ENCODE measurements at regions not wholly inside any gene's neighbourhood (a gene's known extent, or its start where the extent isn't known, plus 50 kb on each side); places are given as distances from the start of the nearest gene placed in this dataset.

DNA sequence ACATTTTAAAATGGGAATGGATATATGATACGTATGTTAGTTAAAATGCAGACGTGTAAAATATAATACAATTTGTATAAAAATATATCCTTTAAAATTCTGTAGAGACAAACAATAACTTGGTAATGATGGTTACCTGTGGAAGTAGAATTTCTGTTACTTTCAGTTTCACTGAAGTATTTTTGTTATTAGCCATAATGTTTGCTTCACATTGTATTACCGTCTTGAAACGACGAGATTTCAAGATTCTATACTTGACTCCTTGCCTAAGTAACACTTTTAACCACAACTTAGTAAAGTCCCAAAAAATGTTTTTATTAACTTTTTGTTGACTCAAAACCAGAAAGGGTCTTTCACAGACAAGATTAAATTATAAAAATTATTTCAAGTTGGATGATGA lies 488.3 kb upstream of the VRK2 start:
- Histone ChIP-seq H2BK20ac (ENCODE audit: low read length) (no peak overlapping the region), H3K9me3 (ENCODE audit: insufficient read depth in 2 of 2, low read depth in 1 of 2, low read length in 1 of 2) (no peaks in the 10 kb centered on the region), H3K18ac (ENCODE audit: extremely low read depth, low read length) (no peak overlapping the region), H3K14ac (ENCODE audit: insufficient read length) (no peak overlapping the region), H3K27me3 (replicated peaks in 1 of 4; ENCODE audit: control insufficient read depth in 3 of 4, extremely low read depth in 1 of 4, insufficient read depth in 3 of 4, low read length in 3 of 4) (no peaks in the 10 kb centered on the region), H2AFZ (ENCODE audit: low read length) (no peak overlapping the region), H3K23ac (ENCODE audit: insufficient read length) (no peak overlapping the region), H4K20me1 (replicated peaks in 1 of 2; ENCODE audit: control insufficient read depth in 1 of 2, insufficient read depth in 2 of 2, low read length in 2 of 2) (no peaks in the 10 kb centered on the region), H4K8ac (ENCODE audit: extremely low read depth, insufficient read depth, low read length) (no peak overlapping the region), H3K36me3 (ENCODE audit: control insufficient read depth in 2 of 4, insufficient read depth in 4 of 4, low read length in 3 of 4) (no peaks in the 10 kb centered on the region), H3K4me1 (replicated peaks in 1 of 4; ENCODE audit: control insufficient read depth in 3 of 4, insufficient read depth in 4 of 4, low read length in 3 of 4) (no peaks in the 10 kb centered on the region), H3K4me2 (ENCODE audit: insufficient read depth in 1 of 2, low read depth in 2 of 2, low read length in 2 of 2) (no peak overlapping the region), H2BK5ac (ENCODE audit: low read depth, low read length) (no peak overlapping the region), H4K91ac (replicated peaks; ENCODE audit: insufficient read length, low read length) (no peak overlapping the region), H3K9ac (replicated peaks in 1 of 4; ENCODE audit: extremely low read depth in 1 of 4, low read depth in 3 of 4, low read length in 3 of 4) (no peak overlapping the region), H2BK15ac (ENCODE audit: low read length) (no peak overlapping the region), H3K79me1 (ENCODE audit: low read depth, low read length) (no peaks in the 10 kb centered on the region), H2BK12ac (ENCODE audit: low read depth, low read length) (no peak overlapping the region), H4K5ac (ENCODE audit: insufficient read length, low read depth, low read length) (no peak overlapping the region), H3K23me2 (ENCODE audit: low read depth, low read length) (no peaks in the 10 kb centered on the region), H3K27ac (ENCODE audit: low read depth, low read length) (no peak overlapping the region), H2AK5ac (ENCODE audit: low read depth, low read length) (no peak overlapping the region), H3K79me2 (ENCODE audit: control insufficient read depth in 1 of 2, insufficient read depth in 2 of 2, low read length in 2 of 2) (no peaks in the 10 kb centered on the region), H3K4ac (replicated peaks; ENCODE audit: insufficient read length, low read depth, low read length) (no peak overlapping the region), H3K4me3 (ENCODE audit: extremely low read depth in 1 of 4, insufficient read depth in 2 of 4, low read depth in 3 of 4, low read length in 4 of 4) (no peak overlapping the region), H2BK120ac (replicated peaks; ENCODE audit: low read depth, low read length) (no peak overlapping the region), H3K56ac (replicated peaks; ENCODE audit: insufficient read length, low read depth, low read length) (no peak overlapping the region)
- WGBS, 2 experiments (ENCODE audit: extremely low coverage in 1 of 2, insufficient coverage in 1 of 2, insufficient read length in 1 of 2, insufficient replicate concordance in 2 of 2, low coverage in 1 of 2, low lambda C conversion rate in 2 of 2, missing lambda C conversion rate in 1 of 2): 95 to 100% methylated on average over 1 to 5 of the region's 5 CpGs
- FAIRE-seq (no peak), DNase-seq (ENCODE audit: low read depth in 1 of 2, low spot score in 2 of 2) (no peak)
- ChIA-PET POLR2A (ENCODE audit: partially characterized antibody) (no interaction called here), CTCF (ENCODE audit: partially characterized antibody) (no interaction called here)
- TF ChIP-seq SIRT6 (IDR thresholded peaks at IDR 0.05; ENCODE audit: low read length): no peak
- no peak for TF ChIP-seq NRF1 (IDR thresholded peaks at IDR 0.05; ENCODE audit: low read depth, low read length)
- TF ChIP-seq, protein P1, sequence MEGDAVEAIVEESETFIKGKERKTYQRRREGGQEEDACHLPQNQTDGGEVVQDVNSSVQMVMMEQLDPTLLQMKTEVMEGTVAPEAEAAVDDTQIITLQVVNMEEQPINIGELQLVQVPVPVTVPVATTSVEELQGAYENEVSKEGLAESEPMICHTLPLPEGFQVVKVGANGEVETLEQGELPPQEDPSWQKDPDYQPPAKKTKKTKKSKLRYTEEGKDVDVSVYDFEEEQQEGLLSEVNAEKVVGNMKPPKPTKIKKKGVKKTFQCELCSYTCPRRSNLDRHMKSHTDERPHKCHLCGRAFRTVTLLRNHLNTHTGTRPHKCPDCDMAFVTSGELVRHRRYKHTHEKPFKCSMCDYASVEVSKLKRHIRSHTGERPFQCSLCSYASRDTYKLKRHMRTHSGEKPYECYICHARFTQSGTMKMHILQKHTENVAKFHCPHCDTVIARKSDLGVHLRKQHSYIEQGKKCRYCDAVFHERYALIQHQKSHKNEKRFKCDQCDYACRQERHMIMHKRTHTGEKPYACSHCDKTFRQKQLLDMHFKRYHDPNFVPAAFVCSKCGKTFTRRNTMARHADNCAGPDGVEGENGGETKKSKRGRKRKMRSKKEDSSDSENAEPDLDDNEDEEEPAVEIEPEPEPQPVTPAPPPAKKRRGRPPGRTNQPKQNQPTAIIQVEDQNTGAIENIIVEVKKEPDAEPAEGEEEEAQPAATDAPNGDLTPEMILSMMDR (IDR thresholded peaks at IDR 0.05; ENCODE audit: control extremely low read depth in 1 of 3, insufficient read depth in 1 of 3, low read depth in 1 of 3, low read length in 3 of 3): no peak
- no peak for TF ChIP-seq RAD21 (IDR thresholded peaks at IDR 0.05 in 1 of 2, conservative IDR thresholded peaks at IDR 0.05 in 1 of 2; ENCODE audit: low read depth in 2 of 2, low read length in 2 of 2)
- TF ChIP-seq CHD2 (IDR thresholded peaks at IDR 0.05; ENCODE audit: low read length): no peak
- no peak for TF ChIP-seq EP300 (IDR thresholded peaks at IDR 0.05; ENCODE audit: borderline replicate concordance in 1 of 2, low read depth in 2 of 2, low read length in 2 of 2)
- TF ChIP-seq SP1 (IDR thresholded peaks at IDR 0.05; ENCODE audit: low read depth, low read length): no peak
- no peak for TF ChIP-seq POLR2A (IDR thresholded peaks at IDR 0.05; ENCODE audit: control extremely low read depth in 1 of 2, low read depth in 2 of 2, low read length in 2 of 2)
- TF ChIP-seq CBX8 (IDR thresholded peaks at IDR 0.05; ENCODE audit: borderline replicate concordance, low read depth, low read length): no peak

Data from H1 (cell line).